Transverse colon (tissue), 4 donors: ENCODE measurements at regions not wholly inside any gene's neighbourhood (a gene's known extent, or its start where the extent isn't known, plus 50 kb on each side); places are given as distances from the start of the nearest gene placed in this dataset.

Experiments used
- DNase-seq: peaks from one replicate; pipeline ENCODE4 v3.0.0-alpha.2; 2019
- H3K27ac ChIP-seq, 4 donors: fragments of 200-600 bp; sonication (generic); 2 replicates each; pipeline ENCODE4 v1.5.1; 2016 to 2018; ENCODE audit warnings: inconsistent platforms in 4 of 4
- H3K27me3 ChIP-seq: fragments of 200-600 bp; sonication (generic); 2 replicates; pipeline ENCODE4 v1.5.1; 2017; ENCODE audit warnings: inconsistent platforms
- H3K36me3 ChIP-seq, 4 donors: fragments of 200-600 bp; sonication (generic); 2 replicates each; pipeline ENCODE4 v1.5.1; 2017 to 2019; ENCODE audit warnings: inconsistent platforms in 4 of 4
- H3K4me1 ChIP-seq, 4 donors: fragments of 200-600 bp; sonication (generic); 2 replicates each; pipeline ENCODE4 v1.5.1; 2017 to 2020; ENCODE audit warnings: inconsistent platforms in 4 of 4
- H3K4me3 ChIP-seq, 4 donors: fragments of 200-600 bp; sonication (generic); 1 replicate in 1 of 4; 2 replicates in 3 of 4; pipeline versions ENCODE4 v1.5.1 to v1.6.1; 2017 to 2019; ENCODE audit warnings: inconsistent platforms in 4 of 4
- H3K9me3 ChIP-seq, 2 donors: fragments of 200-600 bp; sonication (generic); 2 replicates each; pipeline ENCODE4 v1.5.1; 2017 to 2019; ENCODE audit warnings: inconsistent platforms in 2 of 2
- EP300 ChIP-seq: sonication (generic); formaldehyde crosslinking; IDR thresholded peaks from one replicate; pipeline ENCODE4 v1.6.1; 2017; ENCODE audit warnings: antibody characterized with exemption, low read depth
- POLR2A ChIP-seq: fragments of 450-650 bp; IDR thresholded peaks from one replicate; pipeline ENCODE4 v1.6.1; 2016; ENCODE audit warnings: antibody characterized with exemption, mild to moderate bottlenecking, moderate library complexity
- POLR2AphosphoS5 ChIP-seq, 3 donors: sonication (generic); formaldehyde crosslinking; IDR thresholded peaks; one replicate each; pipeline ENCODE4 v1.6.1; 2016; ENCODE audit warnings: antibody characterized with exemption in 3 of 3
- WGBS, 2 donors: methylation state at CpG; one replicate each; pipeline ENCODE4 v1.1.5; 2018; ENCODE audit warnings: low coverage in 1 of 2; 5-methylcytosine and 5-hydroxymethylcytosine counted together
- in situ Hi-C, 4 donors: fragments of 200-750 bp; cut with MboI; loops; one replicate each; pipeline versions ENCODE4 v1.15.0 to v1.15.1; 2017; ENCODE audit warnings: low sequenced_read_pairs in 3 of 4, low pct_ligation_motif_present in 1 of 4, low pct_unique_long_range_greater_than_20kb in 1 of 4
- intact Hi-C: fragments of 100-400 bp; cut with DNase I; formaldehyde crosslinking; loops from one replicate; pipeline ENCODE4 v1.15.1; 2023; ENCODE audit warnings: low total_unique reads
- TF ChIP-seq, protein P1 (sequence below), 5 experiments: fragments of 200-600 bp in 3 of 5; fragments of 450-650 bp in 2 of 5; sonication (generic) in 3 of 5; IDR thresholded peaks; 1 replicate in 2 of 5; 2 replicates in 3 of 5; pipeline ENCODE4 v1.5.1; 2016 to 2017; ENCODE audit warnings: antibody characterized with exemption in 5 of 5, inconsistent platforms in 3 of 5, mild to moderate bottlenecking in 2 of 5, moderate library complexity in 1 of 5

DNA sequence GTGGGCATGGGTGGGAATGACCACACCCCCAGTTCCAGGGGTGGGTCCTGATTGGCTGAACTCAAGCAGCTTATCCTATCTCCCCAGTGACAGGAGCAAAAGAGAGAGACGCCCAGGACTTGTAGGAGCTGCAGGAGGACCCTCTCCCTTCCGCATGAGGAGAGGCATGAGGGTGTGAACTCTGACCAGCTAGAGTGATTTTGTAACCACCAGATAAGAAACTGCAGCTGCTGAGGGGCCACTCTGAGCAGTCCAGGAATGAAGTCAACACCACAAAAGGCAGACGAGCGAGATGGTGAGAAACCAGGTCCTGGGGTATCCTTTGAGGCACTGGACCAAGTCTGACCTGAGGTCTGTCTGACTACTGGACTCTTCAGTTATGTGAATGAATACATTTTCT lies 521.9 kb downstream of the BNC2 start:
- in situ Hi-C loops: no loop called here
- TF ChIP-seq, protein P1, sequence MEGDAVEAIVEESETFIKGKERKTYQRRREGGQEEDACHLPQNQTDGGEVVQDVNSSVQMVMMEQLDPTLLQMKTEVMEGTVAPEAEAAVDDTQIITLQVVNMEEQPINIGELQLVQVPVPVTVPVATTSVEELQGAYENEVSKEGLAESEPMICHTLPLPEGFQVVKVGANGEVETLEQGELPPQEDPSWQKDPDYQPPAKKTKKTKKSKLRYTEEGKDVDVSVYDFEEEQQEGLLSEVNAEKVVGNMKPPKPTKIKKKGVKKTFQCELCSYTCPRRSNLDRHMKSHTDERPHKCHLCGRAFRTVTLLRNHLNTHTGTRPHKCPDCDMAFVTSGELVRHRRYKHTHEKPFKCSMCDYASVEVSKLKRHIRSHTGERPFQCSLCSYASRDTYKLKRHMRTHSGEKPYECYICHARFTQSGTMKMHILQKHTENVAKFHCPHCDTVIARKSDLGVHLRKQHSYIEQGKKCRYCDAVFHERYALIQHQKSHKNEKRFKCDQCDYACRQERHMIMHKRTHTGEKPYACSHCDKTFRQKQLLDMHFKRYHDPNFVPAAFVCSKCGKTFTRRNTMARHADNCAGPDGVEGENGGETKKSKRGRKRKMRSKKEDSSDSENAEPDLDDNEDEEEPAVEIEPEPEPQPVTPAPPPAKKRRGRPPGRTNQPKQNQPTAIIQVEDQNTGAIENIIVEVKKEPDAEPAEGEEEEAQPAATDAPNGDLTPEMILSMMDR (IDR thresholded peaks at IDR 0.05): no peak
- TF ChIP-seq POLR2AphosphoS5 (IDR thresholded peaks at IDR 0.05) (no peak), EP300 (no peak), POLR2A (no peak)
- DNase-seq: no peak

DNA sequence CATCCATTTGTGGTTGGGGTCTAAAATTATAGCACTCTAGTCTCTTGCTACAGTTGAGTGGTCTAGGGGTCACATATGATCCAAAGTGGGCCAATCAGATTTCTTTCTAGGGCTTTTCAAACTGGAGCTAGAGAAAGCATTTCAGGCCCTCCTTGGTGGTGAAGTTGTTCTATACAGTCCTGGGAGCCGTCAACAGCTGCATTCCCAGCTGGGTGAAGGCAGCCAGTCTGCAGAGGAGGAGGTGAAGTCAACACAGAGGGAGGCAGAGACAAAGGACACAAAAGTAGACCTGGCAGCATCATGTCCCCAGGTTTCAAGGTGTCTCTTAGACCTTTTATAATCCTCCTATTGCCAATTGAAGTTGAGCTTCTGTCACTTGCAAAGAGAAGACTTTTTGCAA lies 518.2 kb downstream of the BNC2 start:
- H3K4me1 ChIP-seq: no peaks in the 10 kb centered on the region
- in situ Hi-C loops (no loop called here), intact Hi-C loops (no loop called here)
- H3K36me3 ChIP-seq: no peaks in the 10 kb centered on the region
- DNase-seq: no peak
- no peaks in the 10 kb centered on the region for H3K27me3 ChIP-seq
- TF ChIP-seq POLR2A: no peak
- H3K27ac ChIP-seq: no peak overlapping the region
- WGBS, 2 donors: 80% methylated on average over 1 of the region's 1 CpG; no CpG with 5 or more reads in 1 of the 2 donors
- H3K4me3 ChIP-seq: no peak overlapping the region
- H3K9me3 ChIP-seq: no peaks in the 10 kb centered on the region

More for the DNA sequence above, 521.9 kb downstream of the BNC2 start:
- Histone ChIP-seq H3K4me3 (no peak overlapping the region), H3K9me3 (no peaks in the 10 kb centered on the region), H3K27me3 (no peaks in the 10 kb centered on the region), H3K27ac (no peak overlapping the region), H3K4me1 (peaks cover 0 to 6% (median 0%) of the 10 kb centered on the region in 4 donors), H3K36me3 (no peaks in the 10 kb centered on the region)
- 70 to 100% methylated on average over 2 to 4 of the region's 4 CpGs for WGBS, 2 donors
- intact Hi-C loops: no loop called here

DNA sequence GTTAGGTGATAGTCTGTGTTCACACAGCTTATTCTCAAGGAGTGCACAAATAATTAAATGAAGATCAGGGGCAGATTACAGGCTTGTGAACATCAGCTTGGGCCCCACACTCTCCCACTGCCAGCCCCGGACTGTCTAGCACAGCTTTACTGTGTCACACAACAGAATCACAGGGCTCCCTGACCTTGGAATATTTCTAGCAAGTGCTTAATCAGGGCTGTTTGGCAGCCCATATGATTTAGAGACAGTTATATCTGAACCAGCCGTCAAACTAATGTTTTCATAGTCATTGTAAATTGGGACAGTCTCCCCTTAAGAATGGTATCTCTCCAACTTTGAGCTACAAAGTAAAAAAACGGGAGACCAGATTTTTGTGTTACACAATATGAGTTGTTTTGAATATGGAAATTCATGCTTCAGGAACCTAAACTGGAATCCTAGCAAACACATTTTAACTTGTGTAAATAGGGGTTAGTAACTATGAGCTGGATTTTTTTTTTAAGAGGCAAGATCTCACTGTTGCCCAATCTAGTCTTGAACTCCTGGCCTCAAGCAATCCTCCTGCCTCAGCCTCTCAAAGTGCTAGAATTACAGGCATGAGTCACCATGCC lies 517.6 kb downstream of the BNC2 start:
- Histone ChIP-seq H3K4me3 (no peak overlapping the region), H3K27ac (no peak overlapping the region), H3K9me3 (no peaks in the 10 kb centered on the region), H3K27me3 (no peaks in the 10 kb centered on the region), H3K36me3 (no peaks in the 10 kb centered on the region), H3K4me1 (no peaks in the 10 kb centered on the region)
- TF ChIP-seq POLR2A: no peak
- in situ Hi-C loops (no loop called here), intact Hi-C loops (no loop called here)
- WGBS, 2 donors: 73 to 83% methylated on average over 2 to 3 of the region's 3 CpGs
- DNase-seq: no peak

DNA sequence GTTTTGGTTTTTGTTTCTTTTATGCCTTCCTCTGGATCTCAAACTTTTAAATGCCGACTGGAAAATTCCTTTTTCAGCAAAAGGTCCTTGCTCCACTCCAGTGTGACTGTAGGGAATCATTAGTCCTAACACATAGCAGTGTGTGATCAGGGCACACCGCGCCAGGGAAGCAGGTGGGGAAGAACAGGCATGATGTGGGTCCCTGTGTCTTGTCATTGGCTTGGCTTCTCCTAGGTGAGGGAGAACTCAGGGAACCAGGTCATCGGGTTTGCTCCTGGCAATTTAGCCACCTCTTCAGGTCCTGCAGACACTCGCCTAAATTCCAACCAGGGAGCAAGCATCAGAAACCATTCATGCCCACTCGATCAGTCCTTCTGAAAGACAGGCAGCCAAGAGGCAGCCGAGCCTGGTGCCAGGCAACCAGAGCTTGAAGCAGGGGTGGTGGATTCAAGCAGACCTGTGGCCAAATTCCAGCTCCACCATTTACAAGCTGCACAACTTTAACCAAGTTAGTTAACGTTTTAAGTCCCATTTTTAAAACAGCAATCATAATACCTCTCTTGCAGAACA lies 514.2 kb downstream of the BNC2 start:
- Histone ChIP-seq H3K27ac (no peak overlapping the region), H3K27me3 (no peaks in the 10 kb centered on the region), H3K4me1 (no peaks in the 10 kb centered on the region), H3K36me3 (no peaks in the 10 kb centered on the region), H3K4me3 (no peak overlapping the region), H3K9me3 (no peaks in the 10 kb centered on the region)
- WGBS, 2 donors: 67 to 76% methylated on average over 1 to 8 of the region's 8 CpGs
- in situ Hi-C loops: no loop called here
- TF ChIP-seq POLR2AphosphoS5 (IDR thresholded peaks at IDR 0.05): no peak
- TF ChIP-seq, protein P1 (IDR thresholded peaks at IDR 0.05): no peak
- no peak for DNase-seq
- intact Hi-C loops: no loop called here

DNA sequence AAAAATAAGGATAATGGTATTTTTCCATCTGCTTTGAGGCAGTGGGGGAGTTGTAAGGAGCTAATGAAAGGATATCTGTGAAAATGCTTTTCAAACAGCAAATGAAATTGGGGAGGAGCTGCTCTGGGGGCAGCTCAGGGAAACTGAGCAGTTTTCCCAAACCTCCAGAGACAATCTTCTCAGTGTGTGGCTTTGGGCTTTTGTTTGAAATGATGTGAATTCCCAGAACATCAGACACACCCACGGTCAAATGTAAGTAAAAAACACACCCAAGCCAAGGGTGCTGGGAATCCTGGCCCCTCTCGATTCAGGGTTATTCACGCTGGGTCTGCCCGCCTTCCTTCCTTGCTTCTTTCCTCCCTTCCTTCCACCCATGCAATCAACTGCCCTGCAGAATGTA lies 512.6 kb downstream of the BNC2 start:
- intact Hi-C loops: no loop called here
- TF ChIP-seq, protein P1 (IDR thresholded peaks at IDR 0.05): no peak
- TF ChIP-seq POLR2AphosphoS5 (IDR thresholded peaks at IDR 0.05) (no peak), EP300 (no peak), POLR2A (no peak)

More for the DNA sequence above, 512.6 kb downstream of the BNC2 start:
- Histone ChIP-seq H3K4me3 (no peak overlapping the region), H3K4me1 (no peaks in the 10 kb centered on the region), H3K27me3 (no peaks in the 10 kb centered on the region), H3K27ac (no peak overlapping the region), H3K36me3 (no peaks in the 10 kb centered on the region), H3K9me3 (no peaks in the 10 kb centered on the region)
- in situ Hi-C loops: no loop called here
- DNase-seq: no peak
- WGBS, 2 donors: 71 to 83% methylated on average over 3 to 4 of the region's 4 CpGs
